Endothelial cell of umbilical vein (primary cell): ENCODE measurements at regions not wholly inside any gene's neighbourhood (a gene's known extent, or its start where the extent isn't known, plus 50 kb on each side); places are given as distances from the start of the nearest gene placed in this dataset.

ENCODE experiments used
- BruUV-seq: library from RNA; stranded (reverse); fragments of 400-500 nt; replicated peaks from 2 replicates; lab custom pipeline; 2021; lab: Mats Ljungman, UMichigan
- CTCF ChIA-PET: fragments of 300-600, 350-600 bp; sonication (Branson Sonifier 250); formaldehyde crosslinking; loops from one replicate; lab custom pipeline; 2021; ENCODE audit warnings: antibody characterized with exemption, inconsistent platforms; lab: Charles Lee
- POLR2A ChIA-PET: fragments of 300-600, 350-600 bp; sonication (Branson Sonifier 250); formaldehyde crosslinking; loops from one replicate; lab custom pipeline; 2021; ENCODE audit warnings: antibody characterized with exemption, inconsistent platforms; lab: Charles Lee
- DNase-seq: peaks from one replicate; pipeline ENCODE4 v3.0.0-alpha.2; 2011; ENCODE audit warnings: low read depth, low spot score
- FAIRE-seq: peaks from 2 replicates; lab custom pipeline; 2011; peaks lifted over from hg19 to GRCh38; lab: Jason Lieb, UNC
- H2AFZ ChIP-seq: 2 replicates; pipeline ENCODE4 v1.6.0; 2012; ENCODE audit warnings: low read depth, low read length, control low read depth, inconsistent platforms
- H3K27ac ChIP-seq: 2 replicates; pipeline ENCODE4 v1.5.1; 2011; ENCODE audit warnings: low read depth, mild to moderate bottlenecking, control low read depth, low read length, moderate library complexity; ENCODE audit not compliant: insufficient read depth
- H3K27me3 ChIP-seq, 2 experiments: 2 replicates each; pipeline versions ENCODE4 v1.6.0 to v1.6.1; 2011; ENCODE audit warnings: low read length in 2 of 2, mixed read lengths in 1 of 2; ENCODE audit not compliant: control insufficient read depth in 2 of 2, insufficient read depth in 2 of 2
- H3K36me3 ChIP-seq, 2 experiments: 2 replicates in 1 of 2; 3 replicates in 1 of 2; pipeline ENCODE4 v1.5.1; 2011; ENCODE audit warnings: low read length in 2 of 2, mild to moderate bottlenecking in 1 of 2, moderate library complexity in 1 of 2; ENCODE audit not compliant: control insufficient read depth in 2 of 2, insufficient read depth in 2 of 2; ENCODE audit errors: extremely low read depth in 1 of 2
- H3K4me1 ChIP-seq: 3 replicates; pipeline ENCODE4 v1.5.1; 2011; ENCODE audit warnings: mild to moderate bottlenecking, low read length; ENCODE audit not compliant: control insufficient read depth, insufficient read depth; ENCODE audit errors: extremely low read depth
- H3K4me2 ChIP-seq: 2 replicates; pipeline ENCODE4 v1.6.1; 2011; ENCODE audit warnings: low read length, control low read depth, mixed read lengths; ENCODE audit not compliant: insufficient read depth
- H3K4me3 ChIP-seq, 3 experiments: fragments of 200-600 bp in 1 of 3; sonication (generic), shearing (Covaris generic) in 1 of 3; replicated peaks in 1 of 3; 2 replicates each; pipeline ENCODE4 v1.5.1; 2011 to 2016; ENCODE audit warnings: control low read depth in 3 of 3, low read length in 3 of 3, mild to moderate bottlenecking in 2 of 3, inconsistent platforms in 1 of 3, low read depth in 1 of 3, moderate library complexity in 1 of 3; ENCODE audit not compliant: insufficient read depth in 1 of 3
- H3K79me2 ChIP-seq: 2 replicates; pipeline ENCODE4 v1.6.0; 2012; ENCODE audit warnings: low read length, inconsistent platforms; ENCODE audit not compliant: control insufficient read depth, insufficient read depth
- H3K9ac ChIP-seq: replicated peaks from 2 replicates; pipeline ENCODE3; 2011; ENCODE audit warnings: low read length, control low read depth; ENCODE audit not compliant: insufficient read depth; ENCODE audit errors: extremely low read depth
- H3K9me1 ChIP-seq: replicated peaks from 3 replicates; pipeline ENCODE4 v1.6.0; 2011; ENCODE audit warnings: mild to moderate bottlenecking, low read length; ENCODE audit not compliant: control insufficient read depth, insufficient read depth; ENCODE audit errors: extremely low read depth
- H3K9me3 ChIP-seq: replicated peaks from 2 replicates; pipeline ENCODE4 v1.5.1; 2012; ENCODE audit warnings: low read length, inconsistent platforms; ENCODE audit not compliant: control insufficient read depth, insufficient read depth
- H4K20me1 ChIP-seq: replicated peaks from 2 replicates; pipeline ENCODE3; 2011; ENCODE audit warnings: mild to moderate bottlenecking, low read length; ENCODE audit not compliant: control insufficient read depth, insufficient read depth; ENCODE audit errors: extremely low read depth
- CTCF ChIP-seq, 2 donors: IDR thresholded peaks; 1 replicate in 1 of 2; 2 replicates in 1 of 2; pipeline ENCODE4 v1.5.1; 2011; ENCODE audit warnings: low read length in 2 of 2, mild to moderate bottlenecking in 2 of 2, moderate library complexity in 2 of 2, control low read depth in 1 of 2, inconsistent platforms in 1 of 2, low read depth in 1 of 2; ENCODE audit not compliant: insufficient read depth in 1 of 2; ENCODE audit errors: extremely low read depth in 1 of 2
- EZH2 ChIP-seq: IDR thresholded peaks from 2 replicates; pipeline ENCODE4 v1.6.1; 2012; ENCODE audit warnings: borderline replicate concordance, low read depth, mild to moderate bottlenecking, moderate library complexity, low read length, inconsistent platforms; ENCODE audit not compliant: severe bottlenecking
- FOS ChIP-seq: IDR thresholded peaks from 2 replicates; pipeline ENCODE4 v1.6.1; 2011; ENCODE audit warnings: mild to moderate bottlenecking, low read length, moderate library complexity, borderline replicate concordance; ENCODE audit not compliant: insufficient read depth
- GATA2 ChIP-seq: IDR thresholded peaks from 2 replicates; pipeline ENCODE4 v1.7.0; 2011; ENCODE audit warnings: low read depth, mild to moderate bottlenecking, moderate library complexity, mixed read lengths, low read length; ENCODE audit not compliant: insufficient read length, insufficient read depth
- JUN ChIP-seq: IDR thresholded peaks from 2 replicates; pipeline ENCODE4 v1.6.1; 2011; ENCODE audit warnings: borderline replicate concordance, low read depth; ENCODE audit not compliant: insufficient read length, insufficient read depth
- MAX ChIP-seq: IDR thresholded peaks from 2 replicates; pipeline ENCODE4 v1.6.1; 2011; ENCODE audit not compliant: insufficient read depth, insufficient read length
- MYC ChIP-seq: IDR thresholded peaks from one replicate; pipeline ENCODE4 v1.6.1; 2011; ENCODE audit warnings: mild to moderate bottlenecking, low read depth, low read length
- POLR2A ChIP-seq: IDR thresholded peaks from 2 replicates; pipeline ENCODE4 v1.6.1; 2012; ENCODE audit warnings: low read depth, mild to moderate bottlenecking, control low read depth, low read length
- POLR2AphosphoS5 ChIP-seq: IDR thresholded peaks from 2 replicates; pipeline ENCODE4 v1.6.1; 2012; ENCODE audit warnings: low read depth, mild to moderate bottlenecking, control low read depth, low read length, moderate library complexity; ENCODE audit not compliant: insufficient read depth
- dilution Hi-C: fragments of 300-500 bp; cut with MboI; formaldehyde crosslinking; loops from one replicate; pipeline ENCODE4 v1.15.0; 2019; ENCODE audit warnings: low sequenced_read_pairs; ENCODE audit not compliant: extremely low pct_ligation_motif_present
- intact Hi-C: fragments of 100-400 bp; cut with micrococcal nuclease; formaldehyde crosslinking; loops from one replicate; pipeline ENCODE4 v1.10.0; 2022

GRCh38 chr11:70020336-70021214 lies 57.5 kb upstream of the ANO1 start:
- Histone ChIP-seq H4K20me1 (no peaks in the 10 kb centered on the region), H2AFZ (no peak overlapping the region), H3K9ac (no peak overlapping the region), H3K4me2 (no peak overlapping the region), H3K9me3 (no peaks in the 10 kb centered on the region), H3K4me3 (no peak overlapping the region), H3K4me1 (no peaks in the 10 kb centered on the region), H3K9me1 (no peaks in the 10 kb centered on the region), H3K27me3 (no peaks in the 10 kb centered on the region), H3K27ac (no peak overlapping the region), H3K79me2 (no peaks in the 10 kb centered on the region), H3K36me3 (no peaks in the 10 kb centered on the region)
- no peak for FAIRE-seq
- TF ChIP-seq MYC (no peak), MAX (no peak), EZH2 (no peak), FOS (no peak), JUN (no peak), POLR2AphosphoS5 (no peak), GATA2 (no peak), POLR2A (no peak), CTCF (IDR thresholded peaks at IDR 0.05; ENCODE audit: extremely low read depth in 1 of 2, insufficient read depth in 1 of 2, low read depth in 1 of 2, low read length in 2 of 2) (no peak)
- BruUV-seq: no TSS peak
- dilution Hi-C loops: no loop called here
- ChIA-PET CTCF (no interaction called here), POLR2A (no interaction called here)
- intact Hi-C loops: no loop called here
- no peak for DNase-seq
